Renal cortex interstitium (tissue), 11 donors: ENCODE measurements at regions not wholly inside any gene's neighbourhood (a gene's known extent, or its start where the extent isn't known, plus 50 kb on each side); places are given as distances from the start of the nearest gene placed in this dataset.

Experiments
- DNase-seq, 11 donors: peaks; one replicate each; pipeline ENCODE4 v3.0.0-alpha.2; 2013; ENCODE audit warnings: low read depth in 9 of 11, low spot score in 4 of 11; ENCODE audit errors: extremely low read depth in 1 of 11

- no peak for DNase-seq
These were observed 159.8 kb upstream of the PPP2R3A start for GRCh38 chr3:135805752-135806151.

- DNase-seq, result peak in 6 of 11 donors; percentile 7 to 24 (median 19)
These were observed 159.2 kb upstream of the PPP2R3A start for GRCh38 chr3:135806317-135806716.

DNA sequence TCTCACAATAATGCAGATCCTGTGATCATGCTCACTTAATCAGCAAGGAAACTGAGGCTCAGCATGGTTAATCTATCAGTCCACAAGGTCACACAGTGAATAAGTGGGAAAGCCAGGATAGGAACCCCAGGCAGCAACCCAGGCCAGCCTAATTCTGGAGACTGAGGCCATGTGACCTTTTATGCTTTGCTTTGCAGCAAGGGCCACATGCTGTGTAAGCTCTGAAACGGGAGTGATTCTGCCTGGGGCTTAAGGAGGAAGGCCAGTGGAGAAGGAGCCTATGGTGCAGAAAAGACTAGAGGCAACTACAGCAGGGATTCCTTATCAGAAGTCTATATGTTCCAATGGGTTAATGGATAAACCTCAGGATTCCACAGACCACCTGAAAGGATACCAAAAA is 157.6 kb upstream of the PPP2R3A start:
- DNase-seq, result no peak

DNA sequence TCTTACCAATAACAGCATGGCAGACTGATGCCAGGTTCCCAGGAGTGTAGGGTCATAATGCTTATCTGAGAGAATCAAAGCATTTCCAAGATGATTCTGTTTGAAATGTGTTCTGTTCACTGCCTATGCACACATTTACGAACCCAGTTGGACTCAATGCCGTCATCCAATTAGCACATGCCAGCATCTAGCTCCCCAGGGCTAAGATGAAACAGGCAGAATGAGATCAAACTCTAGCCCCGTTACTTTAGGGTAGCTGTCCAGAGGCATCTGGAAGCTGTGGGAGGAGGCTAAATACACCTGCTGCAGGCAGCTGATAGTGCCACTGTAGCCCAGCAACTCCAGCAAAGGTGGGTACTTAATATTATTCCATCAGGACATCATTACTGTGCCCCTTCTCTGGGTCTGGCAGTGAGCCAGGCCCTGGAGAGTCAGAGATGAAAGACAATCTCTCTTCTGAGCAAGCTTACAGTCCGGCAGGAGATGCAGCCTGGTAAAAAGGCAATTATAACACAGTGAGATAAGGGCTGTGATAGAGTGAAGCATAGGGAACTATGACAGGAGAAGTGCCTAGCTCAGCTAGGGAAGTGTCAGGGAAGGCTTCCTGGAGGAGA is 156.4 kb upstream of the PPP2R3A start:
- no peak for DNase-seq

DNA sequence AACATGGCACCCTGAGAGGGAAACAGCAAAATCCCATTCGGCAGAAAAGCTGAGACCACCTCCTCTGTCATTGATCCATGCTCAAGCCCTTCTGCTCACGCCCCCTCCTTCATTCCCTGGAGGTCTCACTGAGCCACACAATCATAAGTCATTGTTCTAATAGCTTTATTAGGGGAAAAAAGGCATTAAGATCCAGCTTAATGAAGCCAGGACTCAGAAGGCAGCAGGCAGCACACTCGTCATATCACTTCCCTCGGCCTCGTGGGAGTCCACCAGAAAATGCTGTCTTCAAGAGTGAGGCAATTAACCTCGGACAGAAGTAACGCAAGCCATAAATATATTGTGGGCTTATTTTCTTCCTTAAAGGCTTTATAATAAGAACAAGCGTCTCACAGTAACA is 153.9 kb upstream of the PPP2R3A start:
- no peak for DNase-seq

- DNase-seq, result no peak
These were observed 153.5 kb upstream of the PPP2R3A start for GRCh38 chr3:135812057-135812456.

DNA sequence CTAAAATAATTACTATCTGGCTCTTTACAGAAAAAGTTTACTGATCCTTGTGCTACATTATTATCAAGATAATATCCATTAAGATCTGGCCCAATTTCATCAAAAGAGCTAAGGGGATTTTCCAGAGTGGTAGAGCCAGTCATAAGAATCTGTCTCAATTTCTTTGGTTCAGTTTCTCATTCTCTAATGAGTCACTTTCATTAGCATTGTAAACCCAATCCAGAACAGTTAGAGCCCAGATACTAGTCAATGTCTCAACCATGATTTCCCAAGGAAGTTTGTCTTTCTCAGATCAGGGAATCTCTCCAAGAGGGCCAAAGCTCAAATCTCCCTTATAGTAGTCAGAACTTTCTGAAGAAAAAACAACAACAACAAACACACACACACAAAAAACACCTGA is 131.1 kb upstream of the PPP2R3A start:
- DNase-seq, result no peak

DNA sequence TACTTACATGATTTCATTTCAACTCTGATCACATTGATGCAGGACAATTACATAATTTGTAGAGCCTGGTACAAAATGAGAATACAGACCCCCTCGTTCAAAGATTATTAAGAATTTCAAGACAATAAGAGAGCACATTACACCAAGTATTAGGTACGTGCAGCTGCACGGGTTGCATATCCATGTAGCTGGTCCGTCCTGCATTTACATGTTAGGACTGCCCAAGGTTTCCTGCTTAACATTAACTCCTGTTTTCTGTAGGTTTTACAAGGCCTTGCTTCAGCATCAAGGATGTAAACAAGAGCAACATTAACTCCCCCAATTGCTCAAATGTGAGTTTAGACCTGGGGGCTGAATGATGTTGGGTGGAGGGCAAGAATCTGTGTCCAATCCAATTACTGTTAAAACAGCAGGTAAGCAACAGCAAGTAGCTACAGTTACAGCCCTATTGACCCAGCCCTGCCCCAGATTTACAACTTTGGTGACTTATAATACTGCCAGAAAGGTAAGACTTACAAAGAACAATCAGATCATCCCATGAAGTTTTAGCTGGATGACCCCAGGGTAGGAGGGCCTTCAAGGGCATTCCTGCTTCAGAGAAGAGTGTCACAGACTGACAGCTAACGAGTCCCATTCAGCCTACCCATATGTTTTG is 127.4 kb upstream of the PPP2R3A start:
- peak in 4 of 11 donors; percentile 7 to 18 (median 12) for DNase-seq

DNA sequence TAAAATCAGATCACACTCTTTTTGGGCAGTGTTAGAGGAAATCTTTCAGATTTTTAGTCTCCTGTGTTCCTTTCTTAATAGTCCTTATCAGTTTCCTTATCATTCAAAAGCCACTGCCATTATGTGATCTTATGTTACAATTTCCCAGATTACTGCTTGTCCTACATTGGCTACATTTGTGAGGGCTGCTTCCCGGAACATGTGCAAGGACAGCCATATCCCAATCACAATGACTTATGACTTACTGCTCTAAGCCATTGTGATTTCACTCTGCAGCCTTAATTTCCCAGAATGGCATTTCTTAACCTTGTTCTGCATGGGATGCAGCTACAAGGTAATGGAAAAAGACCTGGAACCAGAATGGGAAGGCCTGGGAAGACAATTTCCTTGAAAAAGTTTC is 125.1 kb upstream of the PPP2R3A start:
- no peak for DNase-seq

DNA sequence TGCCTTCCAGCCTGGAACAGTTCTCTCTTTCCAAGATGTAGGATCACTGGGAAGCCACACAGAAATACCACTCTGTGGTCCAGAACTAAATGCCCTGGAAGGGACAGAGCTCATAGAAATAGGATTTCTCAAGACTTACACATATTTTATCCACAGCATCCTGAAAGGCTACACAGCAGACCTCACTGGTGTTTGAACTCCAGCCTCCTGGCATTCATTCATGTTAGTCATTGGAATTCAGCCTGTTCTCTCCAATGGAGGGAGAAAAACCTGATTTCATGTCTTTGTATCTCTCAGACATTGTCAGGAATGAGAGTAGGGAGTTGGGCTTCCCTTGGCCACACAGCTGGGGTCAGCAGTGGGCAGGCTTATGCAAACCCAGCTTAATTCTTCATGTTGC is 121.1 kb upstream of the PPP2R3A start:
- DNase-seq, result no peak

DNA sequence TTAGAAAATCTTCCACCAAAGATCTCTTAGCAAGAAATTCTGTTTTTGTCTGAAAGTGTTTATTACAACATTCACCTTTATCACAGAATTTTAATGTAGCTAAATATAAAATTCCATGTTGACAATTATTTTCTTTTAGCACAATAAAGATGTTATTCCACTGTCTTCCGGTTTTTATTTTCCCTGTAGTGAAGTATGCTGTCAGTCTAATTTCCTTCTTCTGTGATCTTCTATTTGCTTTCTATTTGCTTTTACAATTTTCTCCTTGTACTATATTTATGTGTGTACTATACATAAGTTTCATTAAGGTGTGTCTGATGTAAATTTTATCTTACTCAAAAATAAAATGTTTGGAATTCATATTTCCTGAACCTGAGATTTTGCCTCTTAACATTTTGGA is 117.5 kb upstream of the PPP2R3A start:
- DNase-seq, result no peak

DNA sequence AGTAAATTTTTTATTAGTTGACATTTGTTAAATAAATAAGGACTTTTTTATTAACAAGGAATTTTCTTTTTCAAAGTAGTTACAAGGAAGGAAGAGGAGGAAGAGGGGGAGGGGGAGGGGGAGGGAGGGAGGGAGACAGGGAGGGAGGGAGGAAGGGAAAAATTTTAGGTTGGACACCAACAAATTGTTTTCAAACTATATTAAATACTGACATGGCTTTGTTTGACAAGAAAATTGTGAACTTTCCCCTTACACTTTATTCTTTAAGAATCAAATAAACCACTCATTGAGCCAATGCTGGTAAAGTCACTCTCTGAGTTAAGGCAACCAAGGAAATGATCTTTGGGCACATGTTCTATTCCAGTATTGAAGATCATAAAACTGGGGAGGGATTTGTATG is 115.7 kb upstream of the PPP2R3A start:
- no peak for DNase-seq

DNA sequence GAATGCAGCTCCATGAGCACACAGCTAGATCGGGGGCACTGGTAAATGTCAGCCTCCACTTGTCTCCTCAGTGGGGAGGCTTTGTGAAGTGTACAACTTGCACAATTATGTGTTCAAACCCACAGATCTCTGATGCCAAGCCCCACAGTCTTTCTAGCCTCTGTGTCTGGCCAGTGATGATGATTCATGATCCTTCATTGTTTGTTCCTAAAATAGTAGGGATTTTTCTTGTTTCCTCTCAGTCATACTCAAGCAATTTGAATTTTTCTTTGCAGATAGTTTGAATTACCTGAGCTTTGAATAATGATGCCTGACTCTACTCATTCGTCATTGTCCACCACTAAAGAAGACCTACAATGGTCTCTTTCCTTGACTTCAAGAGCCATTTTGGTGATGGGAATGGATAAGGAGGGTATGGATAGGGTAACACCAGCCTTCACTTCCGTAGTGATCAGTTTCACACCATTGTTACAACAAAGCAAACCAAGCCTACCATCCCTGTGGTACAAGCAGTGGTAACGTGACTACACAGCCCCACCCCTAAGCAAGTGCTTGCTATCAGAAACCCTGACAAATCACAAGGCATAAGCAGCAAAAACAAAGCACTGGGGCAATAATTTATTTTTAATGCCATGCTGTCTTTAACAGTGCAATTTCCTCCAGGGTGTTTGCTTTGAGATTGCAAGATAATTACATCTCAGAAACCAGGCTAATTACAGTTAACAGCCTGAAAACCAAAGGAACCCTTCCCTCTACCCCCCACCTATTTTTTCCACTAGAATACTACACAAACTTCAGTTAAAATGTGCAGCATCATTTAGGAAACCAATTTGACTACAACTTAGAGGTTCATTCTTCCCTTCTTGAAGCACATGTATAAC is 114.1 kb upstream of the PPP2R3A start:
- peak in 1 of 11 donors; percentile 8 for DNase-seq

- DNase-seq, result no peak
These were observed 111.5 kb upstream of the PPP2R3A start for GRCh38 chr3:135853981-135854380.

DNA sequence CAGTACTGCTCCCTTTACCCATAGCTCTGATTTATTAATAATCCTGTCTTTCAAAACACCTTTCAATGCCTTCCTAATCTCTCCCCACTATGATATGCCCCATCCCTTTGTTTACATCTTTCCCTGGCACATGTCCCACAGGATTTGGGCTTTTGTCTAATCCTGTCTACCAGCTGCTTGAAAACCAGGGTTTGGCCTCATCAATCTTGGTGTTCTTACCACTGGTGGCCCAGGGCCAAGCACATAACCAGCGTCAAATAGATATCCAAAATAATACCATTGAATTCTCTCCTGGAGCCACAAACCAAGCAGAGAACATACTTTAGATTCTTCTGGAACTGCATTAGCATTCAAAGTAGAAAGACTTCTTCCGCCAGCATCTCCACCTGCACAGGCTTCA is 104.8 kb upstream of the PPP2R3A start:
- no peak for DNase-seq

- DNase-seq, result no peak
These were observed 103.2 kb upstream of the PPP2R3A start for GRCh38 chr3:135862361-135862760.

DNA sequence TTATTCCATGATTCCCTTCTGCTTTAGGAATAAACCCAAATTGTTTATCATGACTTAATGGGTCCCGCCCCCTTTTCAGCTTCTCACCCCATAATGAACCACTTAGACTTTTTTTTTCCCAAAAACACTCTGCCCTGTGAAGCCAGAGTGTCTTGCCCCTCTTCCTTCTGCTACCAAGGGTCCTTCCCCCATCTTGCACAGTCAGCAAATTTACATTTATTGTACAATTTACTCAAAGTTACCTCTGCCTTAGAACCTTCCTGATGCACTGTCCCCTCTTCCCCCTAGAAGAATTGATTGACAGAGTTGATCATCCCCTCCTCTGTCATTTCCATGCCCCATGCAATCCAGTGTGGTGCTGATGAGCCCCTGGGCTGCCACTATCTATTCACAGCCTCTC is 101.5 kb upstream of the PPP2R3A start:
- DNase-seq, result no peak

DNA sequence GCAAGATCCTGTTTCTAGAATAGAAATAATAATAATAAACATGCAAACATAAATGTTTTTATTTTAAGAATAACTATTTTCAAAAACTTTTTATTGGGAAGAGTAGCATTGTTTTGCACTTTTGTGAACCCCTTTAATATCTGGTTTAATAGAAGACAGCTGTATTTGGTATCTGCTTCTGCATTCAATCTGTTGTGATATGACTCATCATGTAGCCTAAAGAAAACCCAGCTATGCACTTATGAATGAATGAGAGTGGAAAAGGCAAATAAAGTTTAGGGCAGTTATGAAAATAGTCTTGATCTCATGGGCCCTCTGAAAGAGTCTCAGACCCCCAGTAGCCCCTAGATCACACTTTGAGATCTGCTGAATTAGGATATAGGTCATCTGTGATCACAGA is 100.4 kb upstream of the PPP2R3A start:
- no peak for DNase-seq

DNA sequence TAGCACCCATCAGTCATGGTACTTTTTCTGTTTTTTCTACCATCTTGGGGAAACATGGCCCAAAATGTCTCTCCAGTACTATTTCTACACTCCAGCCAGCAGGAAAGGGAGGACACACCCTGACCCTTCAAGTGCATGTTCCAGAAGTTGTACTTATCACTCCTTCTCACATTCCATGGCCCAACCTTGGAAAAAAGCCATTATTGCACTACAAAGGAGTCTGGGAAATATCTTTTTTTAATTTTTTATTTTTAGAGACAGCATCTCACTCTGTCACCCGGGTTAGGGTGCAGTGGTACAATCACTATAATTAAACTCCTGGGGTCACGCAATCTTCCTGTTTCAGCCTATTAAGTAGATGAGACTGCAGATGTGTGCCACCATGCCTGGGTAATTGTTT is 100.0 kb upstream of the PPP2R3A start:
- DNase-seq, result no peak

DNA sequence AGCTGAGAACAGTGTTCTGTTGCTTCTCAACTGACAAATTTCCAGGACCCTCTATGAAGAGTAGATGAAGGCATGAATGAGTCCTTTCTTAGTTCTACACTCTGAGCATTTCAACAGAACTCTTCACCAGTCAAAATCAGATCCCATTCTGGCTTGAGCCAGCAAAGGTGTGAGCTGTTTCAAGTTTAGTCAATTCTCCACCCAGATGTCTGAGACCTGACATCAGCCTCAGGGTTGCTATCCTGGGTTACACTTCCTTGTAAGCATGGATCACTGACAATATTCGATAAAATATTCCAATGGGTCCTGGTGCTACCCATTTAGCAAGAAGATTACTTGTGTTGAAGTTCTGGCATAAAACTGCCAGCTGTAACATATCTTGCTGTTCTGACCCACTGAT is 97.6 kb upstream of the PPP2R3A start:
- no peak for DNase-seq
